HG02885 (cell line): ENCODE measurements at regions not wholly inside any gene's neighbourhood (a gene's known extent, or its start where the extent isn't known, plus 50 kb on each side); places are given as distances from the start of the nearest gene placed in this dataset.

Experiments
- ATAC-seq: cut with Tn5 transposase; IDR thresholded peaks from one replicate; pipeline ENCODE4 v1.9.1; 2021; ENCODE audit warnings: mild to moderate bottlenecking; ENCODE audit not compliant: unreplicated experiment, poor library complexity

DNA sequence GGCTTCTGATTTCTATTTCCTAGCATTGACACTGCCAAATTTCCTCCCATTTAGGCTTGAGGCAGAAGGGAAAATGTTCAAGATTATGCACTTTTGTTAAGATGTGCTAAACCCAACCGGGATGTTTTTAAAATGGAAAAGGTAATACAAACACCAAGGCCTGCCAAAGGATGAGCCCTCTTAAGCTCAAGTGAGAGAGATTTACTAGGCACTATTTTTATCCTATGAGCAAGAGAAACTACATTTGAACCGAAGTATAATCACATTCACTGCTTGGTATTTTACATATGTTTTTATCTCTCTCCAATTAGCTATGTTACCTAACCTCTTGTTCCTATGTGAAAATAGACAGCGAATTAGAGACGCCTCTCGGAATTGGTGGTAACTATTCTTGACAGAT lies 295.8 kb downstream of the GABRB3 start:
- ATAC-seq = no peak

DNA sequence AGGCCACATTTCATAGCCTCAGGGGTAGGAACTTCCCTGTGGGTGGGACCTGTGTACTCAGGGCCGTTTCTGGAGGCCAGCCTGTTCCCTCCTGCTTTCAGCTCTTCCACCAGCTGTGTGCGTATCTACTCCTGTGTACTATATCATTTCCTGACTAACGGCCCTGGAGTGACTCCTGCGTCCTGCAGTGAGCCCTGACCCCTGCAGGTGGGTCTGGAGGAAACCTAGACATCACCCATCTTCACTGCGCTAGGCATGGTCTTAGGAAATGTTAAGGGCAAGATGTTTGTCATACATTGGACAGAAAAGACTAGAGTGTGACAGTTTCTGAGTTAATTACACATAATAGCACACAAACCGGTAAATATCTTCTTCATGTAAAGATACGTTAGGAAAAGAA lies 297.3 kb downstream of the GABRB3 start:
- no peak for ATAC-seq

DNA sequence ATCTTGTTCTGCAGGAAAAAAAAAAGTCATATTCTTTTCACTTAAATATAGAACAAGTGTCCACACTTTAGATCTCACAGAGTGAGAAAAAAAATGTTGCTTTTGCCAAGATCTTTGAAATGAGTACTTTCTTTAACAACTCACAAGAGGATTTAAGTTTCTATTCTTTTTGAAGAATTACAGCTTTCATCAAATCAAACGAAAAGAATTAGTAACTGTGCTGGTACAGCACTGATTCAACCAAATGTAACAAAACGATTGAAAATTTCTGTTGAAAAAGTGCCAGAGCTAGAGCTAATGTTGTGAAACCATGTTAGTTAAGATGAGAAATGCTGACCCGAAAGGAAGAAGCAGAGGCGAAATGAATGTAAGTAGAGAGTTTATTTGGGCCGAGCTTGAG lies 300.2 kb downstream of the GABRB3 start:
- no peak for ATAC-seq

DNA sequence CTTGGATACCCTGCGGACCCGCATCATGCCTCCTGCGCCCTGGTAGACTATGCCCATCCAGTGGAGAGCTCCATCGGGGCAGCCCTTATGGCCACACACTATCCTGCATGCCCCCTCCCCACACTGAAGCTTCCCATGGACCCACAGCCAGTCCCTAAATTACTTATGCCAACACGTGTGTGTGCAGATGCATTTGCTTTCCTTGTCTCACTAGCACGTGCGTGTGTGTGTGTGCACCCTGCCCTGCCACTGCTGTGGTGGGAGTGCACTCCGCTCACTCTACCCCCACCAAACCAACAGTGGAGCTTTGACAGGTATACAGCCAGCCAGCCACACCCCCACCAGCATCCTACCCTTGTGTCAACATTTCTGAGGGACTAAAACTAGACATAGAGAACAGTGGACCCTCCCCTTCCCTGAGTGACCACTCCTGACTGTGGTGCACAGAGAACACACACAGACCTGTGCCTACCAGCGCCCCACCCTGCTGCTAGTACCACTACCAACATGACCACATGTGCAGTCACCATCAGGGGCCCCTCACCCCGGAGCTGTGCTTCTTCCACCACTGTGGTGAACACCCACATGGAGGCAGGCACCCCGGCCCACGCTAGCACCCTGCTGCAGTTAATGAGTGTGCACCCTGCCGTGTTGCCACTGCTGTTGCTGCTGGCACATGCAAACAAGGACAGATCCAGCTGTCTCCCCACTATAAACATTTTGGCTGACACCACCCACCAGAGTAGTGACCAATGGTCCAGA lies 310.8 kb downstream of the GABRB3 start:
- no peak for ATAC-seq

DNA sequence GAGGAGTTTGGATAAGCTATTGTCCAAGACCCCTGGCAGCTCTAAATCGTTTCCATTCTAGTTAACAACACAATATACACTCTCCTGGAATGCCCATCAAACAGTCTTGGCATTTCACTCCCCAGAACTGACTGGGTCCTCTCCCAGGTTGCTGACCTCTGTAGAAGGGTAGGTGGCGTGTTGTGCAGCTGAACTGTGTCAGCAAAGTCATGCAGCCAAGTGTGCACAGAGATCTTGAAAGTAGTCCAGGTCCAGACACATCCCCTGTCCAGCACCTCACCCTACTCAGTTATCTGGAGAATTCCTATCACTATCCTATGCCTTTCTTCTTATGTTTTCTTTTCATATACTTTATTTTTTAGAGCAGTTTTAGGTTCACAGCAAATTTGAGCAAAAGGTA lies 312.7 kb downstream of the GABRB3 start:
- ATAC-seq = no peak

DNA sequence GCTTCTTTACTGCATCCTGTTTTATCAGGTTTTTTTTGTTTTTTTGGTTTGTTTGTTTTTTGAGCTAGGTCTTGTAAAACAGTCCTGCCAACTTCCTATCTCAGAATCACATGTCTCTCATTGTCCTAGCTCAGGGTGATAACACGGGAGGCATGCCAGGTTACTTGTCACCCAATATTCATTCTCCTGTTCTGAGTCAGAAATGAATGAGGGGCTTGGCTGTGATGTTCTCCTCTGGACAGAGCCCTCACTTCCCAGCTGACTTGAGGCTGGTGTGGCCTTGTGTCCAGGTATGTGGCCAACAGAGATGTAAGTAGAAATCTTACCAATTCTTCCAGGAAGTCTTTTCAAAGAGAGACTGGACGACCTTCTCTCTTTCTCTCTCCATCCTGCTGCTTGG lies 317.0 kb downstream of the GABRB3 start:
- ATAC-seq = no peak

DNA sequence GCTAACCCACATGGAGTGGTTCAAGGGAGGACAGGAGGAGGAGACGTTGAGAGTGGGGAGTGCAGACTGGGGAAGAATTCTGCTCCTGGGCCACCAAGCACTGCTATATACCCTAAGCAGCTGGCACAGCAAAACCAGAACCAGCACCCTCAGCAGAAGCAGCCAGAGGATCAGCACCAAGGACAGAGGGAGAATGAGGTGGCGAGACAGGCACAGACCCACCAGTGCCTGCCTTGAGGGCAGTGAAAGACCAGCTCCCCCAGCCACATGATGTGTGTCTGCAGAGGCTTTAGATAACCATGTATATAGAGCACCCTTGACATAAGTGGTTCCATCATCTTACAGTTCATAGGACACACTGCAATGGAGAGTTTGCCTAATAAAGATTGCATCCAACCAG lies 319.0 kb downstream of the GABRB3 start:
- no peak for ATAC-seq

DNA sequence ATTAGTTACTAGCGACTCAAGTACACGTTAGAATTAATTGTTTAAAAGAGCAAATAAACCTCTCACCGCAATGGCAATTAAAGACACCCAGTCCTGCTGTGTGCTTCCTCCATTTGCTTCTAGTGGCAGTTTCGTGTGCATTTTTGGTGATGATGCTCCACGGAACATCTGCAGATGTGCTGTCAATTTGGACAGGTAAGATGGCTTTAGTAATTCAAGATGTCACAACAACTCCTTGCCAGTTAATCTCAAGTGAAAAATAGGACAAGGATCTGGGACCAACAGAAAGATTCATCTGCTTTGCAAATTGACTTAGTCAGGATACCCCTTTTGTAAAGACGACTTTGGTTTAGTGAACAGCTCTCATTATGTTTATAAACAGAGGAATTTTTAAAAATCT lies 320.9 kb downstream of the GABRB3 start:
- no peak for ATAC-seq

DNA sequence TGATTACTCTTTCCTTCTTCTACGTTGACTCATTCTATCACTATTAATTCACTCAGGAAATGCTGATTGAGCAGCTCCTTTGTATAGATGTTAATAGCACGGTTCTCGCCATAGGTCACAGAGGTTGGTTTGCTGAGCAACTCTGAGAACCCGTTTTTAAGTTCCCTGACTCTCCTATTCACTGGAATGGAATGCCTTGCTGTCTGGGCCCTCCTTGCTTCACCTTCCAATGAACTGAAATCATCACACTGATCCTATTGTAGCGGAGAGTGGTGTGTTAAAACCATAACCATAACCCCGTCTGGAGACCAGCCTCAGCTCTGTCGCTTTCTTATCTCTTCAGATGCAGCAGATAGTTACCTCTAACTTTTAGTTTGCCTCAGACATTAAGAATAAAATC lies 323.6 kb downstream of the GABRB3 start:
- ATAC-seq = no peak

DNA sequence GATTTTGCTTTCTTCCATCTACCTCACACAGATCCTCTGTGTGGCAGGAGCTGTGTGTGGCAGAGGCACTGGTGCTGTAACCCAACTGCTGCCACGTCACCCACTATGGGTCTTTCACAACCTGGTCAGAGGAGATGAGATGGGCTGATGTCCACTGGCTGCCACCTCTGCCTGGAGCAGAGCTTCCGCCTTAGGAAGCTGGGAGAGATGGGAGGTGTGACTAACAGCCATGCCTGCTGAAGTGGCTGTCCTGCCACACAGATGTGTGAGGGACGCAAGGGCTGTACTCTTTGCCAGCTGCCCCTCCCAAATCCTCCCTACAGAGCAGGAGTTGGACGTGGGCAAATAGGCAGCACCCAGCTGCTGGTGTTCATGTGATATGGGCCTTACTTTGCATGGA lies 329.5 kb downstream of the GABRB3 start:
- ATAC-seq = no peak

DNA sequence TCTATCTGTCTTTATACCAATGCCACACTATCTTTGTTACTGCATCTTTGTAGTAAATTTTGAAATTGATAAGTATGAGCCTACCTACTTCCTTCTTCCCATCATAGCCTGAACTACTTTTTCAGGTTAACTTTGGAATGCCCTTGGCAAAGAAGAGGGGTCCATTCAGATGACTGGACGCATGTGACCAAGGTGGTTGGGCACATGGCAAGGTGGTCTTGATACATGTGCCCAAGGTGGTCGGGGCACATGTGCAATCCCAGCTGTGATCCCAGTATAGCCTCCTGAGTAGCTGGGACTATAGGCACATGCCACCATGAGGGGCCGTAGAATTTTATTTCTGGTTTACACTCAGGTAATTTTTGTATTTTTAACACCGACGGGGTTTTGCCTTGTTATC lies 330.2 kb downstream of the GABRB3 start:
- ATAC-seq = no peak

DNA sequence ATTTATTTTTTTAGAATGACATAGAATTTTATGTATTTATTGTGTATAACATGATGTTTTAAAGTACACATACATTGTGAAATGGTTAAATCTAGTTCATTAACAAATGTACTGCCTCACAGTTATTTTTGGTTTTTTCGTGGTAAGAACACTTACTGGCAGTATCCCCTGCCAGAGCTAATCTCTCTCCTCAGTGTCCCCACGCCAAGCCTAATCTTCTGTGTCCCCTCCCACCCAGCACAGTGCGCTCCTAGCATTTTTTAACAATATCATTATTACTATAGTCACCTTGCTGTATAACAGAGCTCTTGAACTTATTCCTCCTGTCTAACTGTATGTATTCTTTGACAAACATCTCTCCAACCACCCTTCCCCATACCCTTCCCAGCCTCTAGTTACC lies 333.2 kb downstream of the GABRB3 start:
- ATAC-seq = no peak

DNA sequence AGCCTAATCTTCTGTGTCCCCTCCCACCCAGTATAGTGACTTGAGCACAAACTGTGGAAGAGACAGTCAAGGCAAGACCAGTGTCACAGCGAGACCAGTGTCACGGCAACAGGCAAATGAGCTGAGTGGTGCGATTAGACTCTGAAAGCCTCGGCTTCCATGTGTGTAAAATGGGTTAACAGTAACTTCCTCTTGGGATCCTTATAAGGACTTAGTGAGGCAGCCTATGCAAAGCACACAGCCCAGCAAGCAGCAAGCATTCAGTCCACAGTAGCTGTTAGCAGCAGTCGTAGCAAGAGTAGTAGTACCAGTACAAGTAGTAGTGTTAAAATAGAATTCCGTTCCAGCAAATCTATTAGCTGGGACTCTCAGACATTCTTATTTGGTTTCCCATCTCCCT lies 334.1 kb downstream of the GABRB3 start:
- ATAC-seq = no peak

DNA sequence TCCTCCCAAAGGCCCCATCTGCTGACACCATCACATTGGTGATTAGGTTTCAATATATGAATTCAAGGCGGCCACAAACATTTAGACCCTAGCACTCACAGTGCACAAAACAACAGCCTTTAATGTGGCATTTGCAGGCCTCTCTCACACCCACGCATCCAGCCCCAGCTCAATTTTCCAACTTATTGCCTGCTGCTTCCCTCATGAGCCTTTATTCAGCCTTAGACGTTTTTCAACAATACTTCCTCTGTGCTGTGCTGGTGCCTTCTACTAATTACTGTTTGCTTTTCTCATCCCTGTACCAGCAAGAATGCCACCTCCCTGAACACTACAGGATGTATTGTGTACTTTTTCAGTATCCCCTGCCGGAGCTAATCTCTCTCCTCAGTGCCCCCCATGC lies 334.6 kb downstream of the GABRB3 start:
- ATAC-seq = no peak

DNA sequence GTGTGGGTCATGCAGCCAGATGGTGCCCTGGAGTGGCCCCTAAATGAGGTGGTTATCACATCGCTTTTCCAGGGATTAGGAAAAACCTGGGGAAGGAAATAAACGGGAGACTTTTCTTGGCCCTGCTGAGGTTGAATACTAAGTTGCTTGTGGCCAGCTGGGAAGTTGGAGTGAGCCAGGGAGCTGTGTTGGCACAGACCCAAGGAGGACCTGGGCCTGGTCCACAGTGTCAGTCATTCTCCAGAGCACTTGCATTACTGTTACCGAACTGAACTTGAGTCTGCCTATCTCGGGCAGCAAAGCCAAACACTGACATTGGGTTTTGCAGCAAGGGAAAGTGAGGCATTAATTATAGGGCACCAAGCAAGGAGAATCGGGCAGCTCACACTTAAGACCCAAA lies 339.0 kb downstream of the GABRB3 start:
- ATAC-seq = no peak

DNA sequence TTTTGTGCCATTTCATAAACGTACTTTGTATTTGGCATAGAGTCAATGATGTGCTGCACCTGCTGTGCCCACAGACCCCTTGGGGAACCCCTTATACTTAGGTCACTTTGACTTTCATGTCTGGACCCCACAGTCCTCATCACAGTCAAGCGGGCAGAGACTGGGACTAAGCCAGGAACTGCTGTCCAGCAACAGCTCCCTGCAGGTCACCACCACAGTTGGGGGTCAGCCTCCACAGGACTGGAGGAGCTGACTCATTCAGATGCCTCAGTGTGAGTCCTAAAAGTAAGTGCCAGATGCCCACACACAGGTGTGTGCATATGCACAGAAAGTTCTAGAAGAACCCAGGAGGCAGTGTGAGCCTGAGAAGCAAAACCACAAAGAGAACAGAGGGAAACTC lies 339.8 kb downstream of the GABRB3 start:
- ATAC-seq = no peak

DNA sequence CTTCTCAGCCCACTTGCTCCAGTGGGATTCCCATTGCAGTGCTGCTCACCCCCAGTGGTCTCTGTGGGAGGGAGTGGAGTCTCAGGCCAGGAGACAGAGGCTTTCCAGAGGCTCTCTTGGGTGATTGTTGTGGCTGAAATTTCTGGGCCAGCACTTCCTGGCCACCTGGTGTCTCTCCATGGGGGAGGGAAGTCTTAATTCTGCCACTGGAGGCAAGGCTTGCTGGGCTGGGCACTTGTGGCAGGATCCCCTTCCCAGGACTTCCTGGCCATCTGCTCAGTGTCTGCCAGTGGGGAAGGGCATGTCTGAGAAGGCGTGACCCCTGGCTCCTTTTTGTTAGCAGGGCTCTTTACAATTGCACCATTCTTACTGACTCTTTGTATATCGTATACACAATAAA lies 351.8 kb downstream of the GABRB3 start:
- no peak for ATAC-seq

DNA sequence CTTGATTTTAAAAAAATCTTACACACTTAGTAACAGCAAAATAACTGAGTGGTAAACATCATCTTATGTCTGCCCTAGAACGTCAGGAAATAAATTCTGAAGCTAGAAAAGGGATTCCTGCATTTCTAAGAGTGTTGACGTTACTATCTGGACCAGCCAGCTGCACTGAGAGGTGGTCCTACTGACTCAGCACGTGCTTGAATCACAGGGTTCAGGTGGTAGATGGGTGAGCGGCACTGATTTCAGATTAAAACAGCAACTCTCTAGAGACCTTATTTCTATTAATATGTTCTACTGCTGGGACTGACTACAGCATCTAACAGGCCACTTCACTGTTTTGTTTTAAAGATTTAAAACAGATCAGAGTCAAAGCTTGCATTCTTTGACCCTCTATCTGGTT lies 377.2 kb downstream of the GABRB3 start:
- ATAC-seq = no peak

DNA sequence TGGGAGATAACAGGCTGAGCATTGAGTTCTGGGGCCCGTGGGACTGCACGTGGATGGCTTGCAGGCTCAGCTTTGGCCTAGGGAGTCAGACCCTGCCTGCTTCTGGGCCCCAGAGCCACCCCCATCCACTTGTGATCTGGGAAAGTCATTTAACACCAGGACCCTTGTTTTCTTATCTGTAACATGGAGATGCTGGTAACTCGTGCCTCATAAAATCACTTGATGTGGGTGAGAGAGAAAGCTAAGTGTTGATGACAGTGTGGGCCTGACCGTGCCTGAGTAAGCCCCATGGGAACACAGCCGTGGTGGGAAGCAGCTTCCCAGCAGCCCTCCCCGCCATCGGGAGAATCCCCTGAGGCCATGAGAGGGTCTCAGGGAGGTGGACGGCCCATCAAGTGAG lies 378.1 kb downstream of the GABRB3 start:
- no peak for ATAC-seq

DNA sequence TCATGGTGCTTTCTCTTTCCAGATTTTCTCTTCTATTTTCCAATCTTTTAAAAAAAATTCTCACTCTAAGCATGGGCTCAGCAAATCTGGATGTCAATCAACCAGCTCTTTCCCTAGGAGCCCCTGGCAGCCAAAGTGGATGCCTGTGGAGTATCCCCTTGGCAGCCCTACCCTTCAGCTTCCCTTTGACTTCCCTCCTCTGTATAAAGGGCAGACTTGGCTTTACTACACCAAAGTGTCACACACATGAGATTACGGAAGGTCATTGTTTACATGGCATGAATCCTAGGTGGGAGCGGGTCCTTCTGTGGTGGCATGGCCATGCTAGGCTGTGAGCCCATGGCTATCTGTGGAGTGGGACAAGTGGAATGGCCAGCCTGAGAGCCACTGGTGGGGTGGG lies 379.9 kb downstream of the GABRB3 start:
- no peak for ATAC-seq

DNA sequence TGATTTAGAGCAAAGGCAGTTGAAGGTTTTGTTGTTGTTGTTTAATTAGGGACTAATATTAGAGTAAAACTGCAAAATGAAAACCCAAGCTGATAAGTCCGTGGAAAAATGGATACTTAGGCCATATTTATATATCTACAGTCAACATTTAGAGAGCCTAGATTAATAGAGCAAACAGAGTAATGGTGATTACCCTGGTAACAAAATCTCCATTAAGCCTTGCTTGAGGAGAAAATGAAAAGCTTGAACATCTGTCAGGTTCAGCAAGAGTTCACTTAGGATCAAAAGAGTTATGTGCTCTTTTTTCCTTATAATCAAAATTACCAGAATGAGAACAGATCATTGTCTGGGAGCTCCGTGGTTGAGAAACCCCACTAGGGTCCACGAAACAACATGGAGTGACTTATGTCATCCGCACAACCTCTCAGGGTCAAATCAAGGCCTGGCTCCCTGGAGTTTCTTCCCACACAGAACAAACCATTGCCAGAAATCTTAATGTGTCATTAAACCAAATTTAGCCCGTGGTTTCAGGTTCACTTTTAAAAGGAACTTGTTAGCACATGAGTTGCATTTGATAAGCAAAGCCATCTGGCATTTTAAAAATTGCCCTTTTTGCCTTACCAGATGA lies 381.2 kb downstream of the GABRB3 start:
- ATAC-seq = no peak

DNA sequence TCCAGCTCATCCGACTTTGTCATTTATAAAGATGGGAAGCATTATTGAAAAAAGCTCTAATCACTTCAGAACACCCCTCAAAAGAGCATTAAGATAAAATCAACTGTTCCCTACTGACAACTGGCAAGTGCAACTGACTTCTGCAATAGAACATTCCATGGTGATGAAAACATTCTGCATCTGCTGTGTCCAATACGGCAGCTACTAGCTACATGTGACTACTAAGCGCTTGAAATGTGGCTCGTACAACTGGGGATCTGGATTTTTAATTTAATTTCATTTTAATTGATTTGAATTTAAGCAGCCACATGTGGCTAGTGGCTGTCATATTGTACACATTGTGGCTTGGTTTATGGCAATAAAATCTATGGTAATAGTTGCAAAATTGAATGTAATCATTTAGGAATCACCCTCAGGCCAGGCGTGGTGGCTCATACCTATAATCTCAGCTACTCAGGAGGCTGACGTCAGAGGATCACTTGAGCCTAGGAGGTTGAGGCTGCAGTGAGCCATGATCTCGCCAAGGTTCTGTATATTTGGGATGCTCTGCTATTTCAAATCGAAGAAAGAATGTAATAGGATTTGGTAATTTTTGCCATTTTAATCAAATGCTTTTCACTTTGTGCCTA lies 390.3 kb downstream of the GABRB3 start:
- ATAC-seq = no peak
